HCT116 (cell line): ENCODE measurements at regions not wholly inside any gene's neighbourhood (a gene's known extent, or its start where the extent isn't known, plus 50 kb on each side); places are given as distances from the start of the nearest gene placed in this dataset.

ENCODE experiments used
- CTCF ChIP-seq, 3 experiments: fragments of 200-600 bp in 1 of 3; sonication (generic) in 1 of 3; IDR thresholded peaks in 2 of 3; conservative IDR thresholded peaks in 1 of 3; 2 replicates each; pipeline ENCODE4 v1.5.1; 2012 to 2017; ENCODE audit warnings: low read depth in 2 of 3, low read length in 2 of 3, antibody characterized with exemption in 1 of 3, borderline replicate concordance in 1 of 3, control low read depth in 1 of 3, mild to moderate bottlenecking in 1 of 3, mixed read lengths in 1 of 3, mixed run types in 1 of 3, moderate library complexity in 1 of 3; ENCODE audit not compliant: insufficient read depth in 1 of 3
- ELF1 ChIP-seq: IDR thresholded peaks from 2 replicates; pipeline ENCODE4 v1.6.1; 2012; ENCODE audit warnings: low read depth, borderline replicate concordance
- EZH2 ChIP-seq: fragments of 200-600 bp; sonication (generic); IDR thresholded peaks from 2 replicates; pipeline ENCODE4 v1.6.1; 2017; ENCODE audit warnings: antibody characterized with exemption, mixed run types
- POLR2A ChIP-seq: IDR thresholded peaks from 2 replicates; pipeline ENCODE4 v1.7.0; 2011; ENCODE audit warnings: borderline replicate concordance; ENCODE audit not compliant: insufficient read depth, insufficient read length; ENCODE audit errors: extremely low read depth
- POLR2AphosphoS5 ChIP-seq: IDR thresholded peaks from 2 replicates; pipeline ENCODE4 v1.6.1; 2011; ENCODE audit warnings: mild to moderate bottlenecking, low read depth, low read length, moderate library complexity
- SIN3A ChIP-seq: IDR thresholded peaks from 2 replicates; pipeline ENCODE4 v1.6.1; 2012; ENCODE audit warnings: low read depth
- SP1 ChIP-seq: IDR thresholded peaks from 2 replicates; pipeline ENCODE4 v1.6.1; 2012; ENCODE audit warnings: low read depth
- YY1 ChIP-seq: IDR thresholded peaks from 2 replicates; pipeline ENCODE4 v1.6.1; 2011; ENCODE audit warnings: low read length, low read depth, moderate library complexity, mild to moderate bottlenecking; ENCODE audit not compliant: insufficient replicate concordance; ENCODE audit errors: extremely low read depth
- ZFX ChIP-seq: fragments of 450-650 bp; IDR thresholded peaks from 2 replicates; pipeline ENCODE4 v1.6.1; 2017

- TF ChIP-seq YY1 (no peak), ELF1 (no peak), CTCF (IDR thresholded peaks at IDR 0.05 in 2 of 3, conservative IDR thresholded peaks at IDR 0.05 in 1 of 3; ENCODE audit: borderline replicate concordance in 1 of 3, insufficient read depth in 1 of 3, low read depth in 2 of 3, low read length in 2 of 3) (no peak), EZH2 (no peak), SP1 (no peak), SIN3A (no peak), POLR2A (no peak), ZFX (no peak), POLR2AphosphoS5 (no peak)
Measured at GRCh38 chr14:43012817-43013216, 1406.1 kb downstream of the LRFN5 start.
